ENCODE measurements at regions not wholly inside any gene's neighbourhood (a gene's known extent, or its start where the extent isn't known, plus 50 kb on each side); places are given as distances from the start of the nearest gene placed in this dataset.

GRCh38 chr14:85317491-85318021 lies 212.4 kb upstream of the FLRT2 start:
- H3K27ac ChIP-seq = no peak overlapping the region
- TF ChIP-seq ZFX (IDR thresholded peaks at IDR 0.05; ENCODE audit: borderline replicate concordance) = no peak
- no peak for TF ChIP-seq CTCF (IDR thresholded peaks at IDR 0.05)

GRCh38 chr14:85319101-85319500 lies 210.8 kb upstream of the FLRT2 start:
- TF ChIP-seq ZFX (IDR thresholded peaks at IDR 0.05; ENCODE audit: borderline replicate concordance) = no peak
- no peak for TF ChIP-seq CTCF (IDR thresholded peaks at IDR 0.05)
- H3K27ac ChIP-seq = no peak overlapping the region

- TF ChIP-seq ZFX (IDR thresholded peaks at IDR 0.05; ENCODE audit: borderline replicate concordance) (no peak), CTCF (IDR thresholded peaks at IDR 0.05) (no peak)
- H3K27ac ChIP-seq = no peak overlapping the region
Measured at GRCh38 chr14:85319998-85320630, 209.8 kb upstream of the FLRT2 start.

- TF ChIP-seq ZFX (IDR thresholded peaks at IDR 0.05; ENCODE audit: borderline replicate concordance) (no peak), CTCF (IDR thresholded peaks at IDR 0.05) (no peak)
- H3K27ac ChIP-seq = no peak overlapping the region
Measured at GRCh38 chr14:85325134-85326017, 204.6 kb upstream of the FLRT2 start.

- TF ChIP-seq CTCF (IDR thresholded peaks at IDR 0.05) = no peak
- TF ChIP-seq ZFX (IDR thresholded peaks at IDR 0.05; ENCODE audit: borderline replicate concordance) = no peak
- H3K27ac ChIP-seq = no peak overlapping the region
Measured at GRCh38 chr14:85332401-85332800, 197.5 kb upstream of the FLRT2 start.

- no peak overlapping the region for H3K27ac ChIP-seq
- no peak for TF ChIP-seq ZFX (IDR thresholded peaks at IDR 0.05; ENCODE audit: borderline replicate concordance)
- TF ChIP-seq CTCF (IDR thresholded peaks at IDR 0.05) = no peak
Measured at GRCh38 chr14:85333313-85333712, 196.6 kb upstream of the FLRT2 start.

- TF ChIP-seq ZFX (IDR thresholded peaks at IDR 0.05; ENCODE audit: borderline replicate concordance) (no peak), CTCF (IDR thresholded peaks at IDR 0.05) (no peak)
- H3K27ac ChIP-seq = no peak overlapping the region
Measured at GRCh38 chr14:85333841-85334240, 196.1 kb upstream of the FLRT2 start.

Measured in 22Rv1 (cell line).